Fibroblast of the aortic adventitia (primary cell): ENCODE measurements at regions not wholly inside any gene's neighbourhood (a gene's known extent, or its start where the extent isn't known, plus 50 kb on each side); places are given as distances from the start of the nearest gene placed in this dataset.

Experiments used
- DNase-seq: peaks from one replicate; pipeline ENCODE4 v3.0.0-alpha.2; 2010; ENCODE audit warnings: low read depth
- H3K4me3 ChIP-seq: 2 replicates; pipeline ENCODE4 v1.5.1; 2011; ENCODE audit warnings: low read depth, mild to moderate bottlenecking, control low read depth, low read length, moderate library complexity
- CTCF ChIP-seq: IDR thresholded peaks from 2 replicates; pipeline ENCODE4 v1.5.1; 2011; ENCODE audit warnings: mild to moderate bottlenecking, low read length, control low read depth, inconsistent platforms; ENCODE audit not compliant: insufficient read depth

DNA sequence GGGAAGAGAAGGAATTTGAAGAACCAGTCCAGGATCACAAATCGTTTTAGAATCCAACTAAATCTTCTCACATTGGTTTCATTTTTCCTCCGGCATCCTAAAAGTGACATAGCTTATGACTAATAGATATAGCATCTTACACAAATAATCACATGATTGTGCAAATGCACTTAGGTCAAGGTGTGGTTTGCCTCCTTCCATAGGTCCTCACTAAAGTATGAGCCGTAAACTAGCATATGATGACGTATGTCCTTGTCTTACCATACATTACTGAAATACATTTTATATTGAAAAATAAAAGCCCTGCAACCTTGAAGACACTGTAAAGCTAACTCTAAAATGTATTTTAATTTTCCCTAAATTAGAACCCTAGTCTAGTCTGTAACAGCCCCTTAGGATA lies 362.7 kb upstream of the ADAMTS16 start:
- no peak for DNase-seq
- no peak for TF ChIP-seq CTCF

GRCh38 chr5:4780633-4781032 lies 359.5 kb upstream of the ADAMTS16 start:
- TF ChIP-seq CTCF = no peak

More for the DNA sequence above, 362.7 kb upstream of the ADAMTS16 start:
- no peak overlapping the region for H3K4me3 ChIP-seq

GRCh38 chr5:4781299-4781698 lies 358.8 kb upstream of the ADAMTS16 start:
- no peak for DNase-seq
- no peak for TF ChIP-seq CTCF
- H3K4me3 ChIP-seq = no peak overlapping the region

More at GRCh38 chr5:4780633-4781032, 359.5 kb upstream of the ADAMTS16 start:
- H3K4me3 ChIP-seq = no peak overlapping the region
- no peak for DNase-seq

DNA sequence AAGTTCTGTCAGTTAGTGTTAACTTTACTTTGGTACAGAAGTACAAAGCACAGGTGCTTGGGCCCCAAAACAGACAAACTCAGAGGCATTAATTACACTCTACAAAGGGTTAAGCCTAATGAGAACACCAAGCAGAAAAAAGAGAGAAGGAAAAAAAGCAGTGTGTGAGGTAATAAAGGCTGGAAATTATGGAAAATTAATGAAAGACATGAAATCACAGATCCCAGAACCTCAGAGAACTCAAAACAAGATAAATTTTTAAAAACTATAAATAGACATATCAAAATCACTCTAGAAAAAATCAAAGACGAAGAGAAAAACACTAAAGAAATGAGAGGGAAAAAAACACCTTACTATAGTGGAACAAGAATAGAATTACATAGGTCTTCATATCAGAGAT lies 354.2 kb upstream of the ADAMTS16 start:
- no peak overlapping the region for H3K4me3 ChIP-seq
- no peak for TF ChIP-seq CTCF
- no peak for DNase-seq

DNA sequence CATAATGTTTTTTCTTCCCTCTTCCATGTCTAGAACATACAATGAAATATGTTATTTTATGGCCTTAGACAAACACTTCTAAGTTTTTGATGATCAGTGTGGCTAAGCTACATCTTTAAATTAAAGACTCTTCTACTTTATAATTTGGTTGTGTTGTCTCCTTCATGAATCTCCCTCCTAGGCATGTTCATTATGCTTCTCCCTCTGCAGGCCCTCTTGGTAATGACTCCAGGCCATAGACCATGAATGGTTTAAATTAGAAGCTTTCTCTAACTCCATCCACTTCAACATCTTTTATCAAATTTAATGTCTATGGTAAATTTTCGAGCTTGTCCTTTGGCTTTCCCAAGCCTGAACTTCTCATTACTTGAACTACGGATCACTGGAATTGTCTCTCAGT lies 342.7 kb upstream of the ADAMTS16 start:
- no peak for TF ChIP-seq CTCF
- no peak for DNase-seq
- no peak overlapping the region for H3K4me3 ChIP-seq

- no peak for DNase-seq
- TF ChIP-seq CTCF = no peak
- H3K4me3 ChIP-seq = no peak overlapping the region
Measured at GRCh38 chr5:4802044-4802443, 338.1 kb upstream of the ADAMTS16 start.

DNA sequence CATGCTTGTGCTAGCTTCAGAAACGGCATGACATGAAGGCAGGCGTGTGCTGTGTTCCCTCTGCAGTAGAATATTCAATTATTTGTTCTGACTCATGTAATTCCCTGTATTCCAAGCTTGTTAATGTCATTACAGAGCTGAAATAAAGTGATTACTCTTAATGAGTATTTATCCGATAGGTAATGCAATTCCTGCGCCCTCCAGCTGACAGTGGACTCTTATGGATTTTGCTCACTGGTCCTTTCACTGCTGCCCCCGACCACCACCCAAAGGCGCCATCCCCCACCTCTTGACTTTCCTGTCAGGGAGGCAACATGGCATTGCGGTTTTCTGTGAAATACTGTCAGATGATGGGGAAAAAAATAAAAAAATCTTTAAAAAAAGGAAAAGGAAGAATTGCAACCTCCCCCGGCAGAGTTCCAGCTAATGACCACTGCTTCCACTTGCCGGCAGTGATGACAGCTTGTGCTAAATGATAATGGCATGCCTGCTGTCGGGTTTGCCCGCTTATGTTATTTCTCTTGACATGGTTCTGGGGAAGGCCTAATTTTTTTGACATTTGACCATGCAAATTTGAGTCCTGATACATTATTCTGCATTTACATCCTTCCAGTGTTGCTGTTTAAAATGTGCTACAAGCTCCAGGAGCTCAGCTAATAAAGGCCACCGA lies 335.3 kb upstream of the ADAMTS16 start:
- no peak for DNase-seq
- TF ChIP-seq CTCF = no peak
- no peak overlapping the region for H3K4me3 ChIP-seq
